Panc1 (cell line): ENCODE measurements at regions not wholly inside any gene's neighbourhood (a gene's known extent, or its start where the extent isn't known, plus 50 kb on each side); places are given as distances from the start of the nearest gene placed in this dataset.

Experiments
- CTCF ChIP-seq: fragments of 450-650 bp; IDR thresholded peaks from 2 replicates; pipeline ENCODE4 v1.5.1; 2017; ENCODE audit warnings: mild to moderate bottlenecking
- POLR2AphosphoS5 ChIP-seq: IDR thresholded peaks from 2 replicates; pipeline ENCODE4 v1.6.1; 2012; ENCODE audit warnings: mild to moderate bottlenecking, low read depth, low read length, moderate library complexity
- REST ChIP-seq, 2 experiments: IDR thresholded peaks; 2 replicates each; pipeline ENCODE4 v1.6.1; 2011 to 2012; ENCODE audit warnings: low read depth in 2 of 2, control low read depth in 1 of 2, low read length in 1 of 2, mild to moderate bottlenecking in 1 of 2, moderate library complexity in 1 of 2; ENCODE audit not compliant: insufficient read depth in 1 of 2
- SIN3A ChIP-seq: IDR thresholded peaks from 2 replicates; pipeline ENCODE4 v1.6.1; 2012; ENCODE audit warnings: low read depth, mild to moderate bottlenecking, low read length, moderate library complexity, borderline replicate concordance; ENCODE audit not compliant: insufficient read depth
- TCF7L2 ChIP-seq: IDR thresholded peaks from 2 replicates; pipeline ENCODE4 v1.6.1; 2011; ENCODE audit warnings: mild to moderate bottlenecking, low read depth, low read length, inconsistent platforms

GRCh38 chr5:15209053-15209762, 290.8 kb upstream of the FBXL7 start:
- TF ChIP-seq CTCF (no peak), POLR2AphosphoS5 (no peak), REST (IDR thresholded peaks at IDR 0.05; ENCODE audit: insufficient read depth in 1 of 2, low read depth in 2 of 2, low read length in 1 of 2) (no peak), TCF7L2 (no peak), SIN3A (no peak)
